Subcutaneous abdominal adipose tissue (tissue), 5 donors: ENCODE measurements at regions not wholly inside any gene's neighbourhood (a gene's known extent, or its start where the extent isn't known, plus 50 kb on each side); places are given as distances from the start of the nearest gene placed in this dataset.
"Not testable (repeated sequence)": the region's sequence is repeated elsewhere in the genome, so short reads cannot be mapped to it uniquely, and the experiment has no call there.

Experiments used
- H3K27ac ChIP-seq: one replicate; pipeline ENCODE4 v1.7.0; 2013; ENCODE audit warnings: low read depth, mild to moderate bottlenecking, inconsistent platforms, low read length, moderate library complexity
- H3K27me3 ChIP-seq, 5 donors: one replicate each; pipeline ENCODE4 v1.7.0; 2013; ENCODE audit warnings: low read length in 5 of 5, inconsistent platforms in 1 of 5; ENCODE audit not compliant: control insufficient read depth in 5 of 5, insufficient read depth in 4 of 5
- H3K36me3 ChIP-seq, 5 donors: one replicate each; pipeline ENCODE4 v1.7.0; 2013; ENCODE audit warnings: low read length in 5 of 5; ENCODE audit not compliant: control insufficient read depth in 5 of 5, insufficient read depth in 5 of 5
- H3K4me1 ChIP-seq, 5 donors: one replicate each; pipeline ENCODE4 v1.7.0; 2013; ENCODE audit warnings: low read length in 5 of 5, mild to moderate bottlenecking in 3 of 5, moderate library complexity in 1 of 5; ENCODE audit not compliant: control insufficient read depth in 5 of 5, insufficient read depth in 5 of 5
- H3K4me3 ChIP-seq, 5 donors: one replicate each; pipeline ENCODE4 v1.7.0; 2013; ENCODE audit warnings: low read length in 5 of 5, low read depth in 1 of 5
- H3K9ac ChIP-seq, 5 donors: one replicate each; pipeline ENCODE4 v1.7.0; 2013; ENCODE audit warnings: low read length in 5 of 5, mild to moderate bottlenecking in 4 of 5, moderate library complexity in 3 of 5
- H3K9me3 ChIP-seq, 5 donors: one replicate each; pipeline ENCODE4 v1.7.0; 2013; ENCODE audit warnings: low read length in 5 of 5; ENCODE audit not compliant: control insufficient read depth in 5 of 5
- donor health status: healthy.
- donor health status: healthy.
- donor health status: healthy.
- donor health status: healthy.
- donor health status: healthy.

GRCh38 chr4:122996350-122996749 is 74.0 kb upstream of the NUDT6 start:
- Histone ChIP-seq H3K27me3 (no peaks in the 10 kb centered on the region), H3K27ac (no peak overlapping the region), H3K9ac (no peak overlapping the region), H3K9me3 (no peaks in the 10 kb centered on the region), H3K4me3 (no peak overlapping the region), H3K4me1 (peaks cover 0 to 5% (median 0%) of the 10 kb centered on the region in 5 donors), H3K36me3 (peaks cover 0 to 8% (median 0%) of the 10 kb centered on the region in 5 donors)

DNA sequence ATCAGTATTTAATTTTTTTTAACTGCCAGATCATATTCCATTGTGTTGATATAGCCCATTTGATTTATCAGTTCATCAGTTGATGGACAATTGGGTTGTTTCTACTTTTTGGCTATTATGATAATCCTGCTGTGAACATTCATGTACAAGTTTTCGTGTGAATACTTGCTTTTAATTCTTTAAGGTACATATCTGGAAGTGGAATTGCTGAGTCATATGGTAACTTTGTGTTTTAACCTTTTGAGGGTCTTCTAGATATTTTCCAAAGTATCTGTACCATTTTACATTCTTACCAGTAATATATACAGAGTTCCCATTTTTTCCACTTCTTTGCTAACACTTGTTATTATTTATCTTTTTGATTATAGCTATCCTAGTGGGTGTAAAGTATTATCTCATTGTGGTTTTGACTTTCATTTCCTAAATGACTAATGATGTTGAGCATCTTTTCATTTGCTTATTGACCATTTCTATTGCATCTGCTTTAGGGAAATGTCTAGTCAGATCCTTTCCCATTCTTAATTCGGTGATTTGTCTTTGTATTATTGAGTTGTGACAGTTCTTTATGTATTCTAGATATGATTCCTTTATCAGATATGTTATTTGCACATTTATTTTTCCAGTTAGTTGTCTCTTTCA is 75.2 kb upstream of the NUDT6 start:
- no peaks in the 10 kb centered on the region for H3K4me1 ChIP-seq
- H3K9ac ChIP-seq: no peak overlapping the region
- H3K9me3 ChIP-seq: no peaks in the 10 kb centered on the region
- no peak overlapping the region for H3K27ac ChIP-seq
- H3K27me3 ChIP-seq: no peaks in the 10 kb centered on the region
- peaks cover 0 to 8% (median 0%) of the 10 kb centered on the region in 5 donors for H3K36me3 ChIP-seq
- H3K4me3 ChIP-seq: no peak overlapping the region

- H3K9me3 ChIP-seq, H3K27ac ChIP-seq: not testable (repeated sequence)
Measured at GRCh38 chr4:123004079-123004478, 81.7 kb upstream of the NUDT6 start.

GRCh38 chr4:123005126-123005525 is 82.7 kb upstream of the NUDT6 start:
- H3K4me1 ChIP-seq, H3K36me3 ChIP-seq, H3K27ac ChIP-seq, H3K9me3 ChIP-seq, H3K27me3 ChIP-seq, H3K4me3 ChIP-seq, H3K9ac ChIP-seq: not testable (repeated sequence)

More at GRCh38 chr4:123004079-123004478, 81.7 kb upstream of the NUDT6 start:
- H3K9ac ChIP-seq, H3K4me1 ChIP-seq, H3K27me3 ChIP-seq, H3K4me3 ChIP-seq, H3K36me3 ChIP-seq: not testable (repeated sequence)

DNA sequence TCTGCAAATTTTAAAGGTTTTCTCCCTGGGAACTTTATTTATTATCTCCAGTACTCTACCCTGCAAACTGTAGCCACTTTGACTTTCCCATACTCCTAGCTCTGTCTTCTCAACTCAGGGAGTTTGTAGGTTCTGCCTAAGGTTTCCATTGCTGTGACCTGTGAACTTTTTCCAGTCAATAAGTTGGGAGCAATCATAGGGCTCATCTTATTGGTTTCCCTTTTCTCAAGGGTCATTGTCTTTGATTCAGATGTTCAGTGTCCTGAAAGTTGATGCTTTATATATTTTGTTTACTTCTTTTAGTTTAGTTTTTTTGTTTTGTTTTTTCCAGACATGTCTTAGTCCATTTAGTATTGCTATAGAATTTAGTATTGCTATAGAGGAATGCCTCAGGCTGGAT is 85.3 kb upstream of the NUDT6 start:
- Histone ChIP-seq H3K9ac (no peak overlapping the region), H3K9me3 (no peaks in the 10 kb centered on the region), H3K27me3 (no peaks in the 10 kb centered on the region), H3K27ac (no peak overlapping the region), H3K4me3 (no peak overlapping the region), H3K4me1 (no peaks in the 10 kb centered on the region), H3K36me3 (peaks cover 0 to 8% (median 0%) of the 10 kb centered on the region in 5 donors)

GRCh38 chr4:123012416-123012815 is 90.0 kb upstream of the NUDT6 start:
- not testable (repeated sequence) for H3K4me1 ChIP-seq, H3K9me3 ChIP-seq, H3K9ac ChIP-seq, H3K27ac ChIP-seq, H3K27me3 ChIP-seq, H3K4me3 ChIP-seq, H3K36me3 ChIP-seq

GRCh38 chr4:123014038-123014437 is 91.6 kb upstream of the NUDT6 start:
- Histone ChIP-seq H3K9ac (no peak overlapping the region), H3K36me3 (peaks cover 0 to 5% (median 0%) of the 10 kb centered on the region in 5 donors), H3K4me1 (peaks cover 0 to 6% (median 0%) of the 10 kb centered on the region in 5 donors), H3K4me3 (no peak overlapping the region), H3K27me3 (no peaks in the 10 kb centered on the region), H3K9me3 (no peaks in the 10 kb centered on the region), H3K27ac (no peak overlapping the region)

- no peaks in the 10 kb centered on the region for H3K9me3 ChIP-seq
- H3K4me1 ChIP-seq: peaks cover 0 to 6% (median 0%) of the 10 kb centered on the region in 5 donors
- no peak overlapping the region for H3K27ac ChIP-seq
- no peaks in the 10 kb centered on the region for H3K36me3 ChIP-seq
- H3K9ac ChIP-seq: no peak overlapping the region
- no peak overlapping the region for H3K4me3 ChIP-seq
- no peaks in the 10 kb centered on the region for H3K27me3 ChIP-seq
Measured at GRCh38 chr4:123017078-123017477, 94.7 kb upstream of the NUDT6 start.

DNA sequence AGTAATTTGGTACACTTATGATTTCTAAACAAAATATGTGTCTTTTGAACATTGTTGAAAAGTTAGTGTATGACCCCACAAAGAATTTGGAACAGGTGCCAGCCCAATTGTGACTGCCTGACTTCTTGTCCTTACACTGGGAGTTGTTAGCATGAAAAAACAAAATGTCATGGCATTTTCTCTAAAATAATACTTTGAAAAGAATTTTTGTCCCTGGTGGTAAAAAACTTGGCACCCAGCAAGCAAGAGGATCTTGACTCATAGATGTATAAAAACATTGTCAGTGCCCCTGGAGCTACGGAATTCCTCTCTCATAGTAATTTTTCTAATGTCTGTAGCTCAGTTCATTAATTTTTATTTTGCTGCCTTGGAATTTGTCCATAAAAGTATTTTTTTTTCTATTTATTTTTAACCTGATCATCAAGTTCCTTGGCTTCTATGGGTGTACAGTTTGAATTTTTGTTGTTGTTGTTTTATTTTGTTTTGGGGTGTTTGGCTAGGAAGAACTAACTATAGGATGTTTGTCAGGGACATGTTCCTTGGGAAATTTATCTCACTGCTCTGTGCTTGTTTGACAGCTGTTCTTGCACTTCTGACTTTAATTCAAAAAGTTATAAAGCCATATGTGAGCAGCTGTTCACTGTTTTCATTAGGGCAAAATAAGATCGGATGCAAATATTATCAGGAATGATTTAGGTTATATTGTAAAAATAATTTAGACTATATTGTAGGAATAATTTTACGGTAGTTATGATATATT is 95.4 kb upstream of the NUDT6 start:
- Histone ChIP-seq H3K9me3 (no peaks in the 10 kb centered on the region), H3K4me1 (peaks cover 0 to 6% (median 0%) of the 10 kb centered on the region in 5 donors), H3K27me3 (no peaks in the 10 kb centered on the region), H3K9ac (no peak overlapping the region), H3K36me3 (no peaks in the 10 kb centered on the region), H3K27ac (no peak overlapping the region), H3K4me3 (no peak overlapping the region)

DNA sequence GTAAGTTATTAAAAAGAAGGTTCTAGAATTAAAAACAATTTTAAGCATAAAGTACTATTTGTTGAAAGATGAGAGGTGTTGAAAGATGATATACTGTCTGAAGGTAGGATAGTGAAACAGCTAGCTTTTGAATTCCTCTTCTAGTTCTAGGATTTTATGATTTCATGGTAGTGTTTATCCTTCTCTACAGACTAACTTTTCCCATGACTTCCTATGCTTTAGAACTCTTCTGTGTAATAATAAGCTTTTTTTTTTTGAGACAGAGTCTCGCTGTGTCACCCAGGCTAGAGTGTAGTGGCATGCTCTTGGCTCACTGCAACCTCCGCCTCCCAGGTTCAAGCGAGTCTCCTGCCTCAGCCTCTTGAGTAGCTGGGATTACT is 96.0 kb upstream of the NUDT6 start:
- Histone ChIP-seq H3K4me1 (peaks cover 0 to 6% (median 0%) of the 10 kb centered on the region in 5 donors), H3K27me3 (no peaks in the 10 kb centered on the region), H3K9me3 (no peaks in the 10 kb centered on the region), H3K9ac (no peak overlapping the region), H3K4me3 (no peak overlapping the region), H3K36me3 (no peaks in the 10 kb centered on the region), H3K27ac (no peak overlapping the region)
